GM21717 (cell line): ENCODE measurements at regions not wholly inside any gene's neighbourhood (a gene's known extent, or its start where the extent isn't known, plus 50 kb on each side); places are given as distances from the start of the nearest gene placed in this dataset.

ENCODE experiments used
- ATAC-seq: cut with Tn5 transposase; IDR thresholded peaks from one replicate; pipeline ENCODE4 v1.9.1; 2021; ENCODE audit warnings: mild to moderate bottlenecking, moderate library complexity; ENCODE audit not compliant: unreplicated experiment

GRCh38 chr5:92470770-92471169, 1087.7 kb upstream of the ARRDC3 start:
- no peak for ATAC-seq

GRCh38 chr5:92468295-92468694, 1085.2 kb upstream of the ARRDC3 start:
- no peak for ATAC-seq

GRCh38 chr5:92467695-92468094, 1084.6 kb upstream of the ARRDC3 start:
- ATAC-seq: no peak

DNA sequence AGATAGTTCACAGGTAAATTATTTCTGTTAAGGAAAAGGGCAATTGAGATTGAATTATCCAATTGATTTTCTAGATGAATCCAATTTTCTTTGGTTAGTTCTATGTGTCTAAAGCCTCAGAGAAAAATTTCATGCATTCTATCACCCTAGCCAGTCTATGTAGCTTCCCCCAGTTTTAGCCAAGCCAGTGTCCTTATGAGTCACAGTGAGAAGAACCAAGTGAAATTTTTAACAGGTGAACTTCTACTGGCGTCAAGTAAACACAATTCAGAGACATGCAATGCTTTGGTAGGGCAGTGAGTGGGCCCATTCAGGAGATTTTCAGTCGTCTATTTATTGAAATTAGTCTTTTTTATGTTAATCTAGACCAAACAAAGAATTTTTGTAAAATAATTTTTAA, 1077.4 kb upstream of the ARRDC3 start:
- ATAC-seq: peak; percentile 57

DNA sequence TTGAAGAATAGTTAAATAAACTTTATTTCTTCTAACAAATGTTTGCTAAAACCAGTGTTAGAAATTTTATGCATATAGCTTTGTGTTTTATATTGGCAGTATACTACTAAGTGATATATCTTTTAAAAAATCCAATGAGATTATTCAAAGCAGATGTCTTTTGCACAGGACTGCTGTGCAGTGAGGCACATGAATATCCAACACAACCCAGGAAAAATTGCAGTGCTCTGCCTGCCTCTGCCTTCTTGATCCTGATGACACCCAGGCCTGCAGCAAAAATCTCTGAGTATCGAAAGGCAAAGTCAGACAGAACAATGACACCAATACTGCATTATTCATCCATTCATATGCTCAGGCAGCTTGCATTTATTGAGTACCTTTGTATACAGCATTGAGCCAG, 1076.5 kb upstream of the ARRDC3 start:
- no peak for ATAC-seq

DNA sequence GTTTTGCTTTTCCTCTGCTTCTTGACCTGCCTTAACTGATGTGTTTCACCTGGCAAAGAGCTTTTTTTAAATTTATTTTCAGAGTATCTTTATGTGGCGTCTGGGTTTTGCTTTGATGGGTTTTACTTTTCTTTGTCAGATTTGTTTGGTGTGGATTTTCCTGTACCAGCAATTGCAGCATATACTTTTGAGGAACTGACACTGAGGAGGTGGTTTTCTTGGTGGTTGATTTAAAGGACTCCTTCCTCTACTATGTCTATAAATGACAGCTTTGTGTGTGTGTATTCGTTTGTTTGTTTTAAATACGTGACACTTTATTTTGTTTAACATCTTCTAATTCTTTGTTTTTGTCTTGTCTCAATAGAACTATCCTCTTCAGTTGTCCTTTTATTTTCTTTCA, 1071.9 kb upstream of the ARRDC3 start:
- ATAC-seq: peak; percentile 99

DNA sequence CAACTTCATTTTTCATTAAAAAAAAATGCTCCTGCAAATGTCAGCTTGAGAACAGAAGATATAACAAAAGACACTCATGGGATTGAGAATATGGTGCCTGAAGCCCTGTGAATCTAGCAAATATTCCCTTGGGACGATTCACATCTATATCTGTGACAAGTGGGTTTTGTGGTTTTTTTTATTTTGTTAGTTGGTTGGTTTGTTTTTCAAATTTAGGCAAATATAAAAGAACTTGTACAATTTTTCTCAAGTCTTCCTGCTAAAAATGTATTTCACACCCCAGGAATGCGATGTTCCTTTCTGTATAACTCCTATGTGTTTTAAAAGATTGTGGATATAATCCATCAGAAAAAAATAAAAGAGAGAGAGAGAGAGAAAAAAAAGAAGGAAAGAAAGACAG, 1061.8 kb upstream of the ARRDC3 start:
- no peak for ATAC-seq

DNA sequence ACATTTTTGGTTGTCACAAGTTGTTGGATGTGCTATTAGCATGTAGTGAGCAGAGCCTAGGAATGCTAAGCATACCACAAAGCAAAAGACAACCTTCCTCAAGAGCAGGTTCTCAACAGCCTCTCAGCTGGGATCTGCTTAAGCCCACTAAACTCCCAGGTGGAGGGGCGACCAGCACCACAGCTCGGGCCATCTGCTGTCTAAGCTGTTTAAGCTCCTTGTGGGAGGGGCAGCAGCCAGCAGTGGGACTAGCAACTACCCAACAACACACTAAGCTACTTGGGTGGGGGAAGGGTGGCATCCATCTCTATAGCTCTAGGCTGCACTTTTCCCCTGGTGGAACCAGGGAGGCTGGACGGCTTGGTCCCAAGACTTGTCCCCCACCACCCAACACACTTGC, 1052.7 kb upstream of the ARRDC3 start:
- ATAC-seq: no peak

- no peak for ATAC-seq
Observed at GRCh38 chr5:92429646-92430045, 1046.5 kb upstream of the ARRDC3 start.

GRCh38 chr5:92428415-92428814, 1045.3 kb upstream of the ARRDC3 start:
- no peak for ATAC-seq

GRCh38 chr5:92424785-92425426, 1041.8 kb upstream of the ARRDC3 start:
- ATAC-seq: no peak

- no peak for ATAC-seq
Observed at GRCh38 chr5:92421942-92422341, 1038.8 kb upstream of the ARRDC3 start.

DNA sequence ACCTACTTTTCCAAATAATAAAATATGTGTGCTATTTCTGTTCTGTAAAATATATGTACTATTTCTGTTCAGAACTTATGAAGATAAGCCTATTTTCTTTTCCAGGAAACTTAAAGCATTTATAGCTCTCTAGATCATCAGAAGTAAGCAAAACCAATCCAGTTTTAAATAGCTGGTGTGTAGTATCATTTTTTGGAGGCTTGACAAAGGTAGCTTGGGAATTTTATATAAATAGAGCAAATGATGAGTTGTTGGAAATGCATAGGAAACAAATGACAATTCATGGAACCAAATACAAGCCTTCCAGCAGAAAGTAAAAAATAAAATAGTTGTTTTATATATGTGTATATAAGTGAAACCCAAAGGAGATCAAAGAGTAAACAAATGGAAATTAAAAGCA, 1038.1 kb upstream of the ARRDC3 start:
- no peak for ATAC-seq

DNA sequence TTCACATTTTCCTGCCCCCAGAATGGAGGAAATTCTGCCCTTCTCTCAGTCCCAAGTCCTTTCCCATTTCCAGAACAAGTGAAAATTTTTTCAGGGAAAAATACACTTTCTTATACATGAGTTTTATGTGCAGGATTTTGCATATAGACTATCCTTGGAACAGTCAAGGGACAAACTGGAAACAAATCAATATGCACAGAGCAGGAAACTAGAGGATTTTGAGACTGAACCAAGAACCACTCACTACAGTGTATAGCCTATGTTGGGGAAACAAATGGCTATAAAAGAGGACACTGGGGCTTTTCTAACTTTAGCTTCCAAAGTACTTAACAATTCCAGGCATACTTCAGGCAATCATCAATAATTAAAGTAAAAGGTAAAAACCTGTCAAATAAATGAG, 1036.1 kb upstream of the ARRDC3 start:
- ATAC-seq: no peak

GRCh38 chr5:92418341-92418740, 1035.2 kb upstream of the ARRDC3 start:
- ATAC-seq: no peak

GRCh38 chr5:92409134-92409533, 1026.0 kb upstream of the ARRDC3 start:
- no peak for ATAC-seq

GRCh38 chr5:92402956-92403702, 1020.0 kb upstream of the ARRDC3 start:
- no peak for ATAC-seq

DNA sequence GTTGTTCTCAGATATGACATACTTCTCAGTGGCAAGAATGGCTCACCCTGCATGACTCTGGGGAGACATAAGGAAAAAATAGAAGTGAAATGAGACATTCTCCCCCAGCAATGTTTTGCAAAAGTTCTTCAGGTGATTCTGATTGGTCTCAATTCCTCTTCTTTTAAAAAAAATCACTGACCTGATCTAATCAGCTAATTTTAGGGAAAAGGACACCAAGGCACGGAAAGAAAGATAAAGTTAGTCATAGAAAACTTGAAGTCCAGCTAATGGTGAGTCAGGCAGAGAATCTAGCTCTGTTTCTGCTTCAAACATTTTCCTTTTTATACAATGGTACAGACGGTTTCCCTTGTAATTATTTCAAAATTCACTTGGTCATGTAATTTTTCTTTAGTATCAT, 1018.9 kb upstream of the ARRDC3 start:
- no peak for ATAC-seq

DNA sequence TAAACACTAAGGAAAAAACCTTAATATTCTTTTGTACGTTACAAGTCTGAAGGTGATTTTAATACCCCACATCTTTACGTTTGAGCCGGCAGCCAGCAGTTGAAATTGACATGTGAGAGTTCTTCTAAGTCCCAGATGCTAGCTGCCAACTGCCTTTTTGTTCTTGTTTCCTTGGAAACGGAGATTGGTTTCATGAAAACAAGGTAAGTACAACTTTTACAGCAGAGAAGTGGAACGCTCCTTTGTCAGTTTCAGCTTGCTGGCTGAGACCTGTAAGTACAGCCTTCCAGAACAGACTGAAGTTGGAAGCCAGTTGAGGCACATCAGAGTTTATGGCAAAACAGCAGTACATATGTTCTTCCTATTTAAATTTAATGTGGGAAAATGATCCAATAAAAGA, 1018.4 kb upstream of the ARRDC3 start:
- ATAC-seq: no peak

GRCh38 chr5:92394936-92395335, 1011.8 kb upstream of the ARRDC3 start:
- ATAC-seq: no peak

GRCh38 chr5:92390657-92391056, 1007.5 kb upstream of the ARRDC3 start:
- ATAC-seq: no peak

DNA sequence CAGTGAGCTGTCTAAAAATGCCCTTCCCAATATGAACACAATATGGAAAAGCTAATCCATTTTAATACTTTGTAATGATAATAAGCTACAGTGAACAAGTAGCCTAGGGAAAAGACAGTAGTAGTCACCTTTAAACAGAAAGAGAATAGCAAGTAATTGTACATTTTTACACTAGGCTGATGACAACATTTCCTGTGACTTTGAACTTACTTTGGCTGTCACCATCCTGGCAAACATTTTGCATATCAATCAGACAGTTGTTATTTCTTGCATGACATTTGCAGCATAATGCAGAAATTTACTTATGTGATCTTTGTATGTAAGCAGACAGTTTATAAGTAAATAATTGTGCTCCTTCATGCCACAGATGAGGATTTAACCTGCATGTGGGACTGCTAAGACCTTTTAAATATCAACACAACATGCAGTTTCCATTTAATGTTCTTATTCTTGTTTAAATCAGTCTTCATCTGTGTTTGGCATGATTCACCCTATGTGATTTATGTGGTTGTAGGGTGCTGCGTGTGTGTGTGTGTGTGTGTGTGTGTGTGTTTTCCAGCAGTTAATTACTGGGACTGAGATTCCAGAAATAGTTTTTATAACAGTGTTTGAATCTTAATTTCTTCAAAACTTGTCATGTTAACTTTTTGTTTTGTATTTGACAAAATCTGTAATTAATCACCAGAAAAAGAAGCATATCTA, 997.1 kb upstream of the ARRDC3 start:
- ATAC-seq: no peak
